Transverse colon (tissue), 4 donors: ENCODE measurements at regions not wholly inside any gene's neighbourhood (a gene's known extent, or its start where the extent isn't known, plus 50 kb on each side); places are given as distances from the start of the nearest gene placed in this dataset.

Source experiments
- DNase-seq: peaks from one replicate; pipeline ENCODE4 v3.0.0-alpha.2; 2019
- H3K27ac ChIP-seq, 4 donors: fragments of 200-600 bp; sonication (generic); 2 replicates each; pipeline ENCODE4 v1.5.1; 2016 to 2018; ENCODE audit warnings: inconsistent platforms in 4 of 4
- H3K27me3 ChIP-seq: fragments of 200-600 bp; sonication (generic); 2 replicates; pipeline ENCODE4 v1.5.1; 2017; ENCODE audit warnings: inconsistent platforms
- H3K36me3 ChIP-seq, 4 donors: fragments of 200-600 bp; sonication (generic); 2 replicates each; pipeline ENCODE4 v1.5.1; 2017 to 2019; ENCODE audit warnings: inconsistent platforms in 4 of 4
- H3K4me1 ChIP-seq, 4 donors: fragments of 200-600 bp; sonication (generic); 2 replicates each; pipeline ENCODE4 v1.5.1; 2017 to 2020; ENCODE audit warnings: inconsistent platforms in 4 of 4
- H3K4me3 ChIP-seq, 4 donors: fragments of 200-600 bp; sonication (generic); 1 replicate in 1 of 4; 2 replicates in 3 of 4; pipeline versions ENCODE4 v1.5.1 to v1.6.1; 2017 to 2019; ENCODE audit warnings: inconsistent platforms in 4 of 4
- H3K9me3 ChIP-seq, 2 donors: fragments of 200-600 bp; sonication (generic); 2 replicates each; pipeline ENCODE4 v1.5.1; 2017 to 2019; ENCODE audit warnings: inconsistent platforms in 2 of 2
- EP300 ChIP-seq: sonication (generic); formaldehyde crosslinking; IDR thresholded peaks from one replicate; pipeline ENCODE4 v1.6.1; 2017; ENCODE audit warnings: antibody characterized with exemption, low read depth
- POLR2A ChIP-seq: fragments of 450-650 bp; IDR thresholded peaks from one replicate; pipeline ENCODE4 v1.6.1; 2016; ENCODE audit warnings: antibody characterized with exemption, mild to moderate bottlenecking, moderate library complexity
- POLR2AphosphoS5 ChIP-seq, 3 donors: sonication (generic); formaldehyde crosslinking; IDR thresholded peaks; one replicate each; pipeline ENCODE4 v1.6.1; 2016; ENCODE audit warnings: antibody characterized with exemption in 3 of 3
- WGBS, 2 donors: methylation state at CpG; one replicate each; pipeline ENCODE4 v1.1.5; 2018; ENCODE audit warnings: low coverage in 1 of 2; 5-methylcytosine and 5-hydroxymethylcytosine counted together
- in situ Hi-C, 4 donors: fragments of 200-750 bp; cut with MboI; loops; one replicate each; pipeline versions ENCODE4 v1.15.0 to v1.15.1; 2017; ENCODE audit warnings: low sequenced_read_pairs in 3 of 4, low pct_ligation_motif_present in 1 of 4, low pct_unique_long_range_greater_than_20kb in 1 of 4
- intact Hi-C: fragments of 100-400 bp; cut with DNase I; formaldehyde crosslinking; loops from one replicate; pipeline ENCODE4 v1.15.1; 2023; ENCODE audit warnings: low total_unique reads
- TF ChIP-seq, protein P1 (sequence below), 5 experiments: fragments of 200-600 bp in 3 of 5; fragments of 450-650 bp in 2 of 5; sonication (generic) in 3 of 5; IDR thresholded peaks; 1 replicate in 2 of 5; 2 replicates in 3 of 5; pipeline ENCODE4 v1.5.1; 2016 to 2017; ENCODE audit warnings: antibody characterized with exemption in 5 of 5, inconsistent platforms in 3 of 5, mild to moderate bottlenecking in 2 of 5, moderate library complexity in 1 of 5

DNA sequence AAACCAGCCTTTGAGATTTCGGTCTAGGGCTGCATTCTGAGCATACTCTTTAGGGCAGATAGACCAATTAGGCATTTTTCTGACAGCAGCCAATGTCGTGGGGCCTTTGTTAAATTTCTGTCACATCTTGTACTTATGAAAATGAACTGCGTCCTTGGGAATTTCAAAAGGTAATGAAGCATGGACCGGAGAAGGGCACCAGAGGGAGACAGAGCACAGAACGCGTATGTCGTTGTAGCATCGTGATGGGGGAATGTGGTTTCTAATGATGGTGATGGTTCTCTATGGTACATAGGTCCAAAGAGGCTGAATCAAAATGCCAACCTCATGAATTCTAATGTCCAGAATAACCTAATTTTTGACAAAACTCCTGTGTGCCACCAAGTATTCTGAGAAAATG, 483.9 kb upstream of the CRIM1 start:
- Histone ChIP-seq H3K27ac (no peak overlapping the region), H3K27me3 (no peaks in the 10 kb centered on the region), H3K4me1 (no peaks in the 10 kb centered on the region), H3K4me3 (no peak overlapping the region), H3K9me3 (no peaks in the 10 kb centered on the region), H3K36me3 (no peaks in the 10 kb centered on the region)
- whole genome bisulfite sequencing, 2 donors: 60 to 69% methylated on average over 4 to 8 of the region's 8 CpGs
- intact Hi-C loops (no loop called here), in situ Hi-C loops (no loop called here)
- TF ChIP-seq EP300 (no peak), POLR2AphosphoS5 (IDR thresholded peaks at IDR 0.05) (no peak), POLR2A (no peak)
- TF ChIP-seq, protein P1, sequence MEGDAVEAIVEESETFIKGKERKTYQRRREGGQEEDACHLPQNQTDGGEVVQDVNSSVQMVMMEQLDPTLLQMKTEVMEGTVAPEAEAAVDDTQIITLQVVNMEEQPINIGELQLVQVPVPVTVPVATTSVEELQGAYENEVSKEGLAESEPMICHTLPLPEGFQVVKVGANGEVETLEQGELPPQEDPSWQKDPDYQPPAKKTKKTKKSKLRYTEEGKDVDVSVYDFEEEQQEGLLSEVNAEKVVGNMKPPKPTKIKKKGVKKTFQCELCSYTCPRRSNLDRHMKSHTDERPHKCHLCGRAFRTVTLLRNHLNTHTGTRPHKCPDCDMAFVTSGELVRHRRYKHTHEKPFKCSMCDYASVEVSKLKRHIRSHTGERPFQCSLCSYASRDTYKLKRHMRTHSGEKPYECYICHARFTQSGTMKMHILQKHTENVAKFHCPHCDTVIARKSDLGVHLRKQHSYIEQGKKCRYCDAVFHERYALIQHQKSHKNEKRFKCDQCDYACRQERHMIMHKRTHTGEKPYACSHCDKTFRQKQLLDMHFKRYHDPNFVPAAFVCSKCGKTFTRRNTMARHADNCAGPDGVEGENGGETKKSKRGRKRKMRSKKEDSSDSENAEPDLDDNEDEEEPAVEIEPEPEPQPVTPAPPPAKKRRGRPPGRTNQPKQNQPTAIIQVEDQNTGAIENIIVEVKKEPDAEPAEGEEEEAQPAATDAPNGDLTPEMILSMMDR (IDR thresholded peaks at IDR 0.05): no peak
- DNase-seq: no peak

DNA sequence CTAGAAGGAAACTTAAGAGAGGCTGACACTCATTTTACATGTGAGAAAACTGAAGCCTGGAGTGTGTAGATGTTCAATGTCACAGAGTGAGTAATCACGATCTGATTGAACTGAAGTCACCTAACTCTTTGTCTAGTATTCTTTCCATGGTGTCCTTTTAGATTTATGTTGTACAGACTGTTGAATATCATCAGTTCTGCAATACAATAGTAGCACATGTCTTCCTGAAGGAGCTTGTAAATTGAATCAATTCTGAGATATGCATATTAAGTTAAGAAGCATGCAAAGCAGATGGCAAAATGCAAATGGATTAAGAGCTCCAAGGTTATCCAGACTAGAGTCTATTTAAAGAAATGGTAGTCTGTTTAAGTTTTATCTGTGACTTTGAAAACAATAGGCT, 484.9 kb upstream of the CRIM1 start:
- no peaks in the 10 kb centered on the region for H3K27me3 ChIP-seq
- no peaks in the 10 kb centered on the region for H3K36me3 ChIP-seq
- intact Hi-C loops: no loop called here
- 33 to 54% methylated on average over 1 of the region's 1 CpG for WGBS, 2 donors
- H3K27ac ChIP-seq: no peak overlapping the region
- in situ Hi-C loops: no loop called here
- no peak overlapping the region for H3K4me3 ChIP-seq
- no peak for DNase-seq
- TF ChIP-seq POLR2AphosphoS5 (IDR thresholded peaks at IDR 0.05): no peak
- H3K4me1 ChIP-seq: no peaks in the 10 kb centered on the region
- H3K9me3 ChIP-seq: no peaks in the 10 kb centered on the region

DNA sequence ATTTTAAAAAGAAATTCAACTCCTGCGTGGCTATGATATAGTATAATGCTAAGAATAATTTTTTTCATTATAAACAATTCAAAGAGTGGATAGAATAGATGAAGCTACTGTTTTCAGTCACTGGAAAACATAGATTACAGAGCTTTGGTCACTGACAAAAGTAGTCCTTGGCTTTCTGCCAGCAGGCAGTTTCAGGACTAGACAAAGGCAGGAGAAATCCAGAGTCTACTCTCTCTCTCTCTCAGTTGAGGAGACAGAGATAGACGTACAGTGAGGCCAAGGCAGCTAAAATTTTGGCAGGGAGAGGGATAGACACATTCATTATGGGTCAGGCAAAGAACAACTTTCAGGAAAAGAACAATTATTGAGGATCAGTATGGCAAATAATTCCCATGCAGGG, 491.4 kb upstream of the CRIM1 start:
- WGBS, 2 donors: 35 to 43% methylated on average over 2 of the region's 2 CpGs
- intact Hi-C loops (no loop called here), in situ Hi-C loops (no loop called here)
- no peak overlapping the region for H3K4me3 ChIP-seq
- no peak for DNase-seq
- H3K27me3 ChIP-seq: no peaks in the 10 kb centered on the region
- no peaks in the 10 kb centered on the region for H3K4me1 ChIP-seq
- no peaks in the 10 kb centered on the region for H3K9me3 ChIP-seq
- H3K27ac ChIP-seq: no peak overlapping the region
- no peak for TF ChIP-seq POLR2A
- TF ChIP-seq, protein P1 (IDR thresholded peaks at IDR 0.05): no peak
- no peak for TF ChIP-seq EP300
- no peak for TF ChIP-seq POLR2AphosphoS5 (IDR thresholded peaks at IDR 0.05)
- H3K36me3 ChIP-seq: no peaks in the 10 kb centered on the region

DNA sequence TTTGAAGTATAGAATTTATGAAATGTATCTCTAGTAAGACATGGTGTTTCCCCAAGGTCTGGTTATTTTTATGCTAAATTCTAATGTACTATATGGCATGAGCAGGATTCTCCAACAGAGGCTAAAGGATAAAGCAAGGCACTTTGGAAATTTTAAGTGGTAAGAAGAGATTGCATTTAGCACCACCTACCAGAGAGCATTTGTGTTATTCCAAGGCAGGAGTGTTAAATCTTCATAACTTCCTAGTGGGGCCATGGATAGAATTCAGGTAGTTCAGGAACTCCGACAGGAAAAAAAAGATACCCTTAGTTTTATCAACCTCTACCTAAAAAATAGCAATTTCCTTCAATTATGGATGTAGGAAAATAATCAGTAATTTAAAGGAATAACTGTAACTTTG, 497.4 kb upstream of the CRIM1 start:
- no peak overlapping the region for H3K4me3 ChIP-seq
- H3K27ac ChIP-seq: no peak overlapping the region
- no peaks in the 10 kb centered on the region for H3K4me1 ChIP-seq
- H3K27me3 ChIP-seq: no peaks in the 10 kb centered on the region
- H3K9me3 ChIP-seq: no peaks in the 10 kb centered on the region
- WGBS, 2 donors: 84 to 88% methylated on average over 1 of the region's 1 CpG
- intact Hi-C loops (no loop called here), in situ Hi-C loops (no loop called here)
- no peak for DNase-seq
- TF ChIP-seq POLR2A (no peak), POLR2AphosphoS5 (IDR thresholded peaks at IDR 0.05) (no peak), EP300 (no peak)
- TF ChIP-seq, protein P1 (IDR thresholded peaks at IDR 0.05): no peak
- H3K36me3 ChIP-seq: no peaks in the 10 kb centered on the region

DNA sequence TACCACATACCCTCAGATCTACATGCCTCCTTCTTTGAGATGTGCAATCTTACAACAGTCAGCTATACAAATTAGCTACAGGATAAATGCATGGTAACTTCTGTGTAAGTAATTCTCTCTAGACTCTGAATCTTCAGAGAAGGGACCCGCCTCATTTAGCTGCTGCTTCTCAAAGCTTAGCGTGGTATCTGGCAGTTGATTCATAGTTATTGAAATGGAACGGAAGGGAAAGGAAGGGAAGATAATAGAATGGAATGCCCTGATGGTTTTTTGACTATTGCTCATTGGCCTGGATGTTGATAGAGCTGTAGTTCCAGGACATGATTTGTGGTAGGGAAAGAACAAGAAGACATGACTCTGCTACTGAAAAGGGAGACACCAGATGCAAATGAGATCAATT, 498.1 kb upstream of the CRIM1 start:
- H3K9me3 ChIP-seq: no peaks in the 10 kb centered on the region
- H3K27me3 ChIP-seq: no peaks in the 10 kb centered on the region
- no peaks in the 10 kb centered on the region for H3K4me1 ChIP-seq
- 66 to 69% methylated on average over 3 of the region's 3 CpGs for WGBS, 2 donors
- no peak overlapping the region for H3K4me3 ChIP-seq
- DNase-seq: no peak
- in situ Hi-C loops: no loop called here
- intact Hi-C loops: no loop called here
- H3K36me3 ChIP-seq: no peaks in the 10 kb centered on the region
- H3K27ac ChIP-seq: no peak overlapping the region
- TF ChIP-seq, protein P1 (IDR thresholded peaks at IDR 0.05): no peak
- no peak for TF ChIP-seq POLR2AphosphoS5 (IDR thresholded peaks at IDR 0.05)
- no peak for TF ChIP-seq POLR2A
